ENCODE measurements at regions not wholly inside any gene's neighbourhood (a gene's known extent, or its start where the extent isn't known, plus 50 kb on each side); places are given as distances from the start of the nearest gene placed in this dataset.
"Not testable (repeated sequence)": the region's sequence is repeated elsewhere in the genome, so short reads cannot be mapped to it uniquely, and the experiment has no call there.

DNA sequence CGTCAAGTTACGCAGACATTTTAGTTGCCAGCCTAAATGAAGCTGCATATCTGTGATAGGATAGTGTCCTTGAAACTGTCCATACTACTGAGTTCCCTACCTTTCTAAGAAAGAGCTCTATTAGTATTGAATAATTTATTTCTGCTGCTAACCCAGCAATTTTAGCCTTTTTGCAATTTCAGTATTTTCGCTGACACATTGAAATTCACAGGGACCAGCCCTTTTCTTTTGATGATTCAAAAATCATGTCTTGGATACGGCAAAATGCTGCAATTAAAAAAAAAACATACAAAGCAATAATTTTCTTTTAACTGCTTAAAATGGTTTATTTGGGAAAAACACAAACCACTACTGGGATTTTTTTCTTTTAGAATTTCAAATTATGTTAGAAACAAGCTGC lies 563.3 kb downstream of the TBC1D32 start:
- in situ Hi-C loops (cut with MboI), result no loop called here
- 33 to 34% methylated on average over 4 of the region's 4 CpGs for WGBS, 2 experiments (ENCODE audit: low coverage in 1 of 2, low lambda C conversion rate in 2 of 2, missing lambda C conversion rate in 2 of 2)
- H3K36me3 ChIP-seq (ENCODE audit: low read depth), result no peaks in the 10 kb centered on the region
- H3K4me1 ChIP-seq (ENCODE audit: insufficient read depth), result no peaks in the 10 kb centered on the region
- no peaks in the 10 kb centered on the region for H3K27me3 ChIP-seq (replicated peaks; ENCODE audit: insufficient read depth)
- no peak overlapping the region for H3K4me2 ChIP-seq (ENCODE audit: unreplicated experiment)
- no peaks in the 10 kb centered on the region for H3K79me2 ChIP-seq (ENCODE audit: insufficient read depth)
- no peaks in the 10 kb centered on the region for H4K20me1 ChIP-seq (ENCODE audit: insufficient read depth)
- H3K9me3 ChIP-seq (ENCODE audit: low read depth), result no peaks in the 10 kb centered on the region
- H3F3A ChIP-seq (ENCODE audit: insufficient read depth), result no peaks in the 10 kb centered on the region
- no peak overlapping the region for H3K4me3 ChIP-seq
- no peak for DNase-seq
- H3K9me2 ChIP-seq (ENCODE audit: insufficient read depth), result no peaks in the 10 kb centered on the region
- TF ChIP-seq EZH2phosphoT487 (IDR thresholded peaks at IDR 0.05; ENCODE audit: insufficient read depth, low read depth), result no peak
- no peak for TF ChIP-seq EZH2 (IDR thresholded peaks at IDR 0.05; ENCODE audit: insufficient read depth, poor library complexity, severe bottlenecking)
- H3K9ac ChIP-seq, result no peak overlapping the region
- H3K27ac ChIP-seq, result no peak overlapping the region
- no peak overlapping the region for H2AFZ ChIP-seq

DNA sequence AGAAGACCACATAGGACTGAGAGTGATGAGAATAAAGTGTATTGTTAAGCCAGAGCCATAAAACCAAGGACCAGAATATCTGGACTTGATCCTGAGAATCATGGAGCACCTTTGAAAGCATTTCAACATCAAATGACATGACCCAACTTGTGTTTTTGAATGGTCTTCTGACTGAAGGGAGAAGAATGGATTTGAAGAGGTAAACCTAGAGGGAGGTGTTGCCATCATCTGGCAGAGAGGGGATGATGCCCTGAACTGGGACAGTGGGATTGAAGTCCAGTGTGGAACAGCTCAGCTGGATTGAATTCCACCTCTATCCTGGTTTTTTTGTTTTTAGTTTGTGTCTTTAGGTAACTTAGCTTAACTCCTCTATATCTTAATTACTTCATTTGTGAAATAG lies 570.0 kb downstream of the TBC1D32 start:
- Histone ChIP-seq H3K27me3 (replicated peaks; ENCODE audit: insufficient read depth) (no peaks in the 10 kb centered on the region), H3F3A (ENCODE audit: insufficient read depth) (no peaks in the 10 kb centered on the region), H3K4me3 (no peak overlapping the region), H3K4me2 (ENCODE audit: unreplicated experiment) (no peak overlapping the region), H4K20me1 (ENCODE audit: insufficient read depth) (no peaks in the 10 kb centered on the region), H3K27ac (no peak overlapping the region), H3K9me2 (ENCODE audit: insufficient read depth) (no peaks in the 10 kb centered on the region), H3K9ac (no peak overlapping the region), H2AFZ (no peak overlapping the region), H3K79me2 (ENCODE audit: insufficient read depth) (no peaks in the 10 kb centered on the region), H3K4me1 (ENCODE audit: insufficient read depth) (no peaks in the 10 kb centered on the region), H3K9me3 (ENCODE audit: low read depth) (no peaks in the 10 kb centered on the region), H3K36me3 (ENCODE audit: low read depth) (no peaks in the 10 kb centered on the region)
- in situ Hi-C loops (cut with MboI), result no loop called here
- TF ChIP-seq EZH2phosphoT487 (IDR thresholded peaks at IDR 0.05; ENCODE audit: insufficient read depth, low read depth) (no peak), EZH2 (IDR thresholded peaks at IDR 0.05; ENCODE audit: insufficient read depth, poor library complexity, severe bottlenecking) (no peak)
- DNase-seq, result no peak

DNA sequence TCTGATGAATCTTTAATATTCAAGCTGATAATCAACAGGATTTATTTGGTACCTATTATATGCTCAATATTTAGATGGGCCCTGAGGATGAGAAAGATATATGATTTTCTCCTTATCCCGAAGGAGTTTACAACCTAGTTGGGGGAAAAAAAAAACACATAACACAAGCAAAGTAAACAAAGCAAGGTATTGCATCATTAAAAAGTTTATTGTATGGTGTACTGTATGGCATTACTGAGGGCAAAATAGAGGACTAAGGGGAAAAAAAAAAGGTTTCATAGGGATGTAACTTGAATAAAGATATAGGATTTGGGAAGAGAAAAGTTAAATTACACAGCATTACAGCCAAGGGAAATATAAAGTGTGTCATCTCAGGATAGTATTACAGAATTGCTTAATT lies 574.7 kb downstream of the TBC1D32 start:
- Histone ChIP-seq H4K20me1 (ENCODE audit: insufficient read depth) (no peaks in the 10 kb centered on the region), H3K4me2 (ENCODE audit: unreplicated experiment) (no peak overlapping the region), H3K9ac (no peak overlapping the region), H3K4me1 (ENCODE audit: insufficient read depth) (no peaks in the 10 kb centered on the region), H3K27ac (no peak overlapping the region), H3F3A (ENCODE audit: insufficient read depth) (no peaks in the 10 kb centered on the region), H3K27me3 (replicated peaks; ENCODE audit: insufficient read depth) (no peaks in the 10 kb centered on the region), H3K36me3 (ENCODE audit: low read depth) (no peaks in the 10 kb centered on the region), H3K79me2 (ENCODE audit: insufficient read depth) (no peaks in the 10 kb centered on the region), H3K4me3 (no peak overlapping the region), H2AFZ (no peak overlapping the region), H3K9me3 (ENCODE audit: low read depth) (no peaks in the 10 kb centered on the region), H3K9me2 (ENCODE audit: insufficient read depth) (no peaks in the 10 kb centered on the region)
- TF ChIP-seq EZH2phosphoT487 (IDR thresholded peaks at IDR 0.05; ENCODE audit: insufficient read depth, low read depth) (no peak), EZH2 (IDR thresholded peaks at IDR 0.05; ENCODE audit: insufficient read depth, poor library complexity, severe bottlenecking) (no peak)
- WGBS, 2 experiments (ENCODE audit: low coverage in 1 of 2, low lambda C conversion rate in 2 of 2, missing lambda C conversion rate in 2 of 2), result 14 to 17% methylated on average over 1 of the region's 1 CpG
- no peak for DNase-seq
- in situ Hi-C loops (cut with MboI), result no loop called here

DNA sequence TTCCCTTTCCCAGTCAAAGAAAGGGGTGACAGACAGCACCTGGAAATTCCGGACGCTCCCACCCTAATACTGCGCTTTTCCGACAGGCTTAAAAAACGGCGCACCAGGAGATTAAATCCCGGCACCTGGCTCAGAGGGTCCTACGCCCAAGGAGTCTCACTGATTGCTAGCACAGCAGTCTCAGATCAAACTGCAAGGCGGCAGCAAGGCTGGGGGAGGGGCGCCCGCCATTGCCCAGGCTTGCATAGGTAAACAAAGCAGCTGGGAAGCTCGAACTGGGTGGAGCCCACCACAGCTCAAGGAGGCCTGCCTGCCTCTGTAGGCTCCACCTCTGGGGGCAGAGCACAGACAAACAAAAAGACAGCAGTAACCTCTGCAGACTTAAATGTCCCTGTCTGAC lies 585.7 kb downstream of the TBC1D32 start:
- H3K79me2 ChIP-seq (ENCODE audit: insufficient read depth); H2AFZ ChIP-seq; in situ Hi-C loops (cut with MboI); H3K9me2 ChIP-seq (ENCODE audit: insufficient read depth); H3K4me2 ChIP-seq (ENCODE audit: unreplicated experiment); DNase-seq; H3K27ac ChIP-seq; H3K27me3 ChIP-seq (replicated peaks; ENCODE audit: insufficient read depth); H3K4me1 ChIP-seq (ENCODE audit: insufficient read depth); H4K20me1 ChIP-seq (ENCODE audit: insufficient read depth); H3F3A ChIP-seq (ENCODE audit: insufficient read depth); H3K9ac ChIP-seq; H3K9me3 ChIP-seq (ENCODE audit: low read depth); H3K4me3 ChIP-seq; H3K36me3 ChIP-seq (ENCODE audit: low read depth): not testable (repeated sequence)
- 48 to 57% methylated on average over 5 to 12 of the region's 12 CpGs for WGBS, 2 experiments (ENCODE audit: low coverage in 1 of 2, low lambda C conversion rate in 2 of 2, missing lambda C conversion rate in 2 of 2)

DNA sequence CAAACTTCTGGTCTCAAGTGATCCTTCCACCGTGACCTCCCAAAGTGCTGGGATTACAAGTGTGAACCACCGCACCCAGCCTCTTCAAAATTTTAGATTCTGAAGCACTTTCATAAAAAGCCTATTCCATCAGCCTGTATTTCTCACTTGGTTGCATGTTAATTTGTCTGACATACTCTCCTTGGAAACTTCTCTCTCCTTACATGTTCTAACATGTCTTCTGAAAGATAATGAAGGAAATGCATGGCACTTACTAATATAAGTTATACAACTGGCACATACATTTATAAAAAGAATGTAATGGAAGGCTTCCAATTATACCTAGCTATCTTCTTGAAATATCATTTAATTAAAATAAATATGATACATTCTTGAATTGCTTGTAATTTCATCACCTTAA lies 597.5 kb downstream of the TBC1D32 start:
- Histone ChIP-seq H3K4me3 (no peak overlapping the region), H3K79me2 (ENCODE audit: insufficient read depth) (no peaks in the 10 kb centered on the region), H3K27me3 (replicated peaks; ENCODE audit: insufficient read depth) (no peaks in the 10 kb centered on the region), H4K20me1 (ENCODE audit: insufficient read depth) (no peaks in the 10 kb centered on the region), H3K4me2 (ENCODE audit: unreplicated experiment) (no peak overlapping the region), H3K27ac (no peak overlapping the region), H2AFZ (no peak overlapping the region), H3K9me3 (ENCODE audit: low read depth) (no peaks in the 10 kb centered on the region), H3K9ac (no peak overlapping the region), H3K36me3 (ENCODE audit: low read depth) (no peaks in the 10 kb centered on the region), H3F3A (ENCODE audit: insufficient read depth) (no peaks in the 10 kb centered on the region), H3K4me1 (ENCODE audit: insufficient read depth) (no peaks in the 10 kb centered on the region), H3K9me2 (ENCODE audit: insufficient read depth) (no peaks in the 10 kb centered on the region)
- DNase-seq, result no peak
- TF ChIP-seq EZH2 (IDR thresholded peaks at IDR 0.05; ENCODE audit: insufficient read depth, poor library complexity, severe bottlenecking) (no peak), EZH2phosphoT487 (IDR thresholded peaks at IDR 0.05; ENCODE audit: insufficient read depth, low read depth) (no peak)
- WGBS, 2 experiments (ENCODE audit: low coverage in 1 of 2, low lambda C conversion rate in 2 of 2, missing lambda C conversion rate in 2 of 2), result 58 to 65% methylated on average over 2 of the region's 2 CpGs
- in situ Hi-C loops (cut with MboI), result no loop called here
